Suppressor macrophage treated with lipopolysaccharide for 1 hour (primary cell): ENCODE measurements at regions not wholly inside any gene's neighbourhood (a gene's known extent, or its start where the extent isn't known, plus 50 kb on each side); places are given as distances from the start of the nearest gene placed in this dataset.
"Not testable (repeated sequence)": the region's sequence is repeated elsewhere in the genome, so short reads cannot be mapped to it uniquely, and the experiment has no call there.

Experiments used
- DNase-seq, 3 donors: peaks; one replicate each; pipeline ENCODE4 v3.0.0-alpha.2; 2020 to 2022

GRCh38 chr10:62590306-62590705 lies 214.2 kb upstream of the ADO start:
- DNase-seq: no peak

- peak; percentile 76 to 78 (median 78) for DNase-seq
Observed at GRCh38 chr10:62594093-62594520, 210.4 kb upstream of the ADO start.

- DNase-seq: no peak
Observed at GRCh38 chr10:62597226-62597625, 207.3 kb upstream of the ADO start.

- no peak for DNase-seq
Observed at GRCh38 chr10:62599161-62599560, 205.4 kb upstream of the ADO start.

GRCh38 chr10:62606551-62606950 lies 198.0 kb upstream of the ADO start:
- not testable (repeated sequence) for DNase-seq

GRCh38 chr10:62608189-62608875 lies 196.2 kb upstream of the ADO start:
- DNase-seq: not testable (repeated sequence)

GRCh38 chr10:62610649-62611229 lies 193.8 kb upstream of the ADO start:
- DNase-seq: peak; percentile 80 to 83 (median 82)

- DNase-seq: peak; percentile 88 to 92 (median 89)
Observed at GRCh38 chr10:62613424-62613823, 191.1 kb upstream of the ADO start.

GRCh38 chr10:62613859-62614258 lies 190.7 kb upstream of the ADO start:
- peak in 1 of 3 donors; percentile 55 for DNase-seq

GRCh38 chr10:62614389-62615157 lies 189.9 kb upstream of the ADO start:
- DNase-seq: peak; percentile 87 to 97 (median 91)

GRCh38 chr10:62616885-62617590 lies 187.5 kb upstream of the ADO start:
- no peak for DNase-seq

GRCh38 chr10:62617652-62618051 lies 186.9 kb upstream of the ADO start:
- DNase-seq: no peak

GRCh38 chr10:62618054-62618453 lies 186.5 kb upstream of the ADO start:
- DNase-seq: peak; percentile 66 to 76 (median 68)

- peak; percentile 86 to 95 (median 91) for DNase-seq
Observed at GRCh38 chr10:62618576-62619412, 185.7 kb upstream of the ADO start.

GRCh38 chr10:62619413-62619738 lies 185.1 kb upstream of the ADO start:
- DNase-seq: no peak

GRCh38 chr10:62620491-62620890 lies 184.0 kb upstream of the ADO start:
- DNase-seq: peak; percentile 81 to 94 (median 89)

- no peak for DNase-seq
Observed at GRCh38 chr10:62623223-62623622, 181.3 kb upstream of the ADO start.

- DNase-seq: peak in 1 of 3 donors; percentile 17
Observed at GRCh38 chr10:62625484-62625883, 179.0 kb upstream of the ADO start.

- DNase-seq: no peak
Observed at GRCh38 chr10:62626079-62626478, 178.4 kb upstream of the ADO start.

- no peak for DNase-seq
Observed at GRCh38 chr10:62626817-62627216, 177.7 kb upstream of the ADO start.

- DNase-seq: no peak
Observed at GRCh38 chr10:62627983-62628382, 176.5 kb upstream of the ADO start.

GRCh38 chr10:62631241-62631640 lies 173.3 kb upstream of the ADO start:
- no peak for DNase-seq
